Motor neuron (in vitro differentiated cells): ENCODE measurements at regions not wholly inside any gene's neighbourhood (a gene's known extent, or its start where the extent isn't known, plus 50 kb on each side); places are given as distances from the start of the nearest gene placed in this dataset.
"Not testable (repeated sequence)": the region's sequence is repeated elsewhere in the genome, so short reads cannot be mapped to it uniquely, and the experiment has no call there.

Source experiments
- ATAC-seq, 8 experiments: fragments of 200-7000 bp; cut with Tn5 transposase; replicated peaks in 6 of 8; 2 replicates each; pipeline ENCODE4 v1.8.0; 2021; ENCODE audit warnings: mild to moderate bottlenecking in 8 of 8, moderate library complexity in 8 of 8
- H3K27ac ChIP-seq, 2 donors: fragments of 250-450 bp; sonication (Bioruptor Pico); 2 replicates each; pipeline ENCODE4 v1.9.0; 2021; ENCODE audit warnings: antibody characterized with exemption in 2 of 2, mild to moderate bottlenecking in 2 of 2, moderate library complexity in 1 of 2
- H3K4me1 ChIP-seq, 2 donors: fragments of 250-450 bp; sonication (Bioruptor Pico); replicated peaks in 1 of 2; 2 replicates each; pipeline ENCODE4 v1.6.1; 2021; ENCODE audit warnings: antibody characterized with exemption in 2 of 2, mild to moderate bottlenecking in 2 of 2, moderate library complexity in 1 of 2
- H3K4me3 ChIP-seq, 5 donors: fragments of 250-450 bp; sonication (Bioruptor Pico); 2 replicates each; pipeline ENCODE4 v1.9.0; 2021; ENCODE audit warnings: antibody characterized with exemption in 5 of 5, mild to moderate bottlenecking in 5 of 5, moderate library complexity in 4 of 5
- WGBS, 10 experiments: fragments of 450-650 bp; shearing (Covaris generic); methylation state at CpG; one replicate each; pipeline ENCODE4 v1.0.0; 2022; 5-methylcytosine and 5-hydroxymethylcytosine counted together
- in situ Hi-C, 9 experiments: fragments of 400-800 bp; cut with MboI; loops; one replicate each; pipeline ENCODE4 v1.15.0; 2021; ENCODE audit warnings: low sequenced_read_pairs in 9 of 9, low pct_unique_long_range_greater_than_20kb in 2 of 9; ENCODE audit not compliant: unreplicated experiment in 9 of 9

- Histone ChIP-seq H3K27ac (no peak overlapping the region), H3K4me1 (no peaks in the 10 kb centered on the region), H3K4me3 (no peak overlapping the region)
- WGBS, 10 experiments: 53 to 86% (median 80%) methylated on average over 2 to 6 of the region's 6 CpGs; no CpG with 5 or more reads in 1 of the 10 experiments
- ATAC-seq: peak in 2 of 8 experiments; percentile 75 to 80
- in situ Hi-C loops: no loop called here
Observed at GRCh38 chr2:187640926-187641510, 86.8 kb upstream of the TFPI start.

GRCh38 chr2:187642498-187642897 is 88.3 kb upstream of the TFPI start:
- no peaks in the 10 kb centered on the region for H3K4me1 ChIP-seq

GRCh38 chr2:187644486-187644885 is 90.3 kb upstream of the TFPI start:
- Histone ChIP-seq H3K4me1 (no peaks in the 10 kb centered on the region), H3K4me3 (no peak overlapping the region), H3K27ac (no peak overlapping the region)
- ATAC-seq: no peak
- in situ Hi-C loops: no loop called here

More at GRCh38 chr2:187642498-187642897, 88.3 kb upstream of the TFPI start:
- Histone ChIP-seq H3K27ac (no peak overlapping the region), H3K4me3 (no peak overlapping the region)
- no peak for ATAC-seq
- in situ Hi-C loops: no loop called here
- 36 to 96% (median 83%) methylated on average over 2 to 4 of the region's 4 CpGs; no CpG with 5 or more reads in 1 of the 10 experiments for WGBS, 10 experiments

- in situ Hi-C loops: no loop called here
- 0 to 100% (median 80%) methylated on average over 1 of the region's 1 CpG; no CpG with 5 or more reads in 3 of the 10 experiments for WGBS, 10 experiments
- H3K27ac ChIP-seq: no peak overlapping the region
- no peaks in the 10 kb centered on the region for H3K4me1 ChIP-seq
- no peak overlapping the region for H3K4me3 ChIP-seq
- ATAC-seq: no peak
Observed at GRCh38 chr2:187644981-187645380, 90.7 kb upstream of the TFPI start.

GRCh38 chr2:187646556-187646955 is 92.3 kb upstream of the TFPI start:
- H3K4me1 ChIP-seq: no peaks in the 10 kb centered on the region
- H3K27ac ChIP-seq: no peak overlapping the region
- no peak overlapping the region for H3K4me3 ChIP-seq
- WGBS, 10 experiments: 0 to 100% (median 56%) methylated on average over 1 of the region's 1 CpG; no CpG with 5 or more reads in 2 of the 10 experiments
- in situ Hi-C loops: no loop called here
- ATAC-seq: no peak

- peak in 2 of 8 experiments; percentile 15 to 62 for ATAC-seq
Observed at GRCh38 chr2:187654535-187654934, 100.3 kb upstream of the TFPI start.

GRCh38 chr2:187655001-187655400 is 100.8 kb upstream of the TFPI start:
- H3K4me1 ChIP-seq: no peaks in the 10 kb centered on the region
- in situ Hi-C loops: no loop called here
- WGBS, 10 experiments: 60 to 100% (median 92%) methylated on average over 1 to 2 of the region's 9 CpGs; no CpG with 5 or more reads in 6 of the 10 experiments
- H3K4me3 ChIP-seq: no peak overlapping the region
- ATAC-seq: peak in 1 of 8 experiments; percentile 17
- no peak overlapping the region for H3K27ac ChIP-seq

More at GRCh38 chr2:187654535-187654934, 100.3 kb upstream of the TFPI start:
- WGBS, 10 experiments: 46 to 100% (median 69%) methylated on average over 2 to 4 of the region's 4 CpGs; no CpG with 5 or more reads in 4 of the 10 experiments
- Histone ChIP-seq H3K27ac (no peak overlapping the region), H3K4me1 (no peaks in the 10 kb centered on the region), H3K4me3 (no peak overlapping the region)
- in situ Hi-C loops: no loop called here

- WGBS, 10 experiments: 21 to 94% (median 80%) methylated on average over 1 to 4 of the region's 4 CpGs
- no peak for ATAC-seq
- Histone ChIP-seq H3K4me3 (no peak overlapping the region), H3K4me1 (no peaks in the 10 kb centered on the region), H3K27ac (no peak overlapping the region)
- in situ Hi-C loops: no loop called here
Observed at GRCh38 chr2:187656123-187656522, 101.9 kb upstream of the TFPI start.

- 0 to 95% (median 39%) methylated on average over 1 to 5 of the region's 5 CpGs for WGBS, 10 experiments
- peak in 4 of 8 experiments; percentile 29 to 79 (median 48) for ATAC-seq
Observed at GRCh38 chr2:187658952-187659525, 104.8 kb upstream of the TFPI start.

GRCh38 chr2:187676050-187676449 is 121.8 kb upstream of the TFPI start:
- ATAC-seq, in situ Hi-C loops, H3K27ac ChIP-seq, H3K4me1 ChIP-seq, H3K4me3 ChIP-seq: not testable (repeated sequence)
- WGBS, 10 experiments: 30 to 100% (median 70%) methylated on average over 1 to 2 of the region's 2 CpGs; no CpG with 5 or more reads in 4 of the 10 experiments

More at GRCh38 chr2:187658952-187659525, 104.8 kb upstream of the TFPI start:
- Histone ChIP-seq H3K4me1 (no peaks in the 10 kb centered on the region), H3K27ac (no peak overlapping the region), H3K4me3 (no peak overlapping the region)
- in situ Hi-C loops: no loop called here

- ATAC-seq: no peak
- in situ Hi-C loops: no loop called here
- H3K4me3 ChIP-seq: no peak overlapping the region
- no peak overlapping the region for H3K27ac ChIP-seq
- peaks cover 0 to 2% of the 10 kb centered on the region in 2 donors for H3K4me1 ChIP-seq
Observed at GRCh38 chr2:187679454-187679853, 125.2 kb upstream of the TFPI start.

- in situ Hi-C loops: no loop called here
- peak in 3 of 8 experiments; percentile 40 to 72 (median 46) for ATAC-seq
- Histone ChIP-seq H3K4me1 (peaks cover 0 to 25% of the 10 kb centered on the region in 2 donors), H3K27ac (no peak overlapping the region), H3K4me3 (no peak overlapping the region)
- 0 to 100% (median 10%) methylated on average over 1 of the region's 1 CpG; no CpG with 5 or more reads in 1 of the 10 experiments for WGBS, 10 experiments
Observed at GRCh38 chr2:187684174-187684573, 129.9 kb upstream of the TFPI start.

GRCh38 chr2:187686416-187687024 is 132.3 kb upstream of the TFPI start:
- peaks cover 0 to 25% of the 10 kb centered on the region in 2 donors for H3K4me1 ChIP-seq
- H3K27ac ChIP-seq: no peak overlapping the region
- WGBS, 10 experiments: 56 to 82% (median 67%) methylated on average over 1 to 6 of the region's 6 CpGs
- H3K4me3 ChIP-seq: no peak overlapping the region
- in situ Hi-C loops: no loop called here
- ATAC-seq: peak in 5 of 8 experiments; percentile 38 to 77 (median 67)
